Heart left ventricle (tissue), 13 donors: ENCODE measurements at regions not wholly inside any gene's neighbourhood (a gene's known extent, or its start where the extent isn't known, plus 50 kb on each side); places are given as distances from the start of the nearest gene placed in this dataset.

ENCODE experiments used
- CTCF ChIP-seq, 12 donors: fragments of 200-600 bp; sonication (generic) in 4 of 12; IDR thresholded peaks; one replicate each; pipeline versions ENCODE4 v1.5.0 to v1.8.0; 2018 to 2022; ENCODE audit warnings: antibody characterized with exemption in 12 of 12, mild to moderate bottlenecking in 5 of 12
- POLR2A ChIP-seq, 2 donors: fragments of 450-650 bp; IDR thresholded peaks; one replicate each; pipeline ENCODE4 v1.6.1; 2017; ENCODE audit warnings: antibody characterized with exemption in 2 of 2, mild to moderate bottlenecking in 2 of 2, moderate library complexity in 2 of 2
- donor health status: ischemic (EF 13 %, LVEDD 7.1; RV severe dilation, severe dysfunction).
- donor health status: DM: no; HTN: yes; CAD: no.
- donor health status: DM: no; HTN: no; CAD: no.
- donor health status: ischemic (EF 25% LVEDD 6.9; RV normal size, moderate dysfunction).
- donor health status: ischemic (EF 25% LVEDD 5.7; RV mildly dilated, moderate dysfunction).
- donor health status: ischemic (EF 35%, LVEDD 5.7; RV mildly dilated, moderate dysfunction).
- donor health status: nonischemic (EF 11% LVEDD 7.7; RV severe dilation, severe dysfunction).
- donor health status: DM: yes; HTN: yes; CAD: no.
- donor health status: PGD.
- donor health status: ischemic (EF 29% LVEDD 5.4; RV normal size, mild dysfunction).
- donor health status: nonischemic (EF 23%, LVEDD 6.1; RV moderate dilation, normal function).

GRCh38 chr2:145864501-145864900 is 1344.6 kb upstream of the ZEB2 start:
- TF ChIP-seq CTCF (IDR thresholded peaks at IDR 0.05) (no peak), POLR2A (IDR thresholded peaks at IDR 0.05) (no peak)
